Astrocyte (in vitro differentiated cells and primary cell): ENCODE measurements at regions not wholly inside any gene's neighbourhood (a gene's known extent, or its start where the extent isn't known, plus 50 kb on each side); places are given as distances from the start of the nearest gene placed in this dataset.
"Not testable (repeated sequence)": the region's sequence is repeated elsewhere in the genome, so short reads cannot be mapped to it uniquely, and the experiment has no call there.

Experiments
- DNase-seq: peaks from one replicate; pipeline ENCODE4 v3.0.0-alpha.2; 2010; ENCODE audit warnings: low read depth
- FAIRE-seq: peaks from 2 replicates; lab custom pipeline; 2011; peaks lifted over from hg19 to GRCh38; lab: Jason Lieb, UNC
- H2AFZ ChIP-seq: 2 replicates; pipeline ENCODE4 v1.6.0; 2012; ENCODE audit warnings: low read depth, low read length, inconsistent platforms
- H3K27ac ChIP-seq: 2 replicates; pipeline ENCODE4 v1.5.1; 2011; ENCODE audit warnings: low read depth, low read length, inconsistent platforms
- H3K27me3 ChIP-seq: 2 replicates; pipeline ENCODE4 v1.6.0; 2011; ENCODE audit warnings: low read length, inconsistent platforms; ENCODE audit not compliant: insufficient read depth
- H3K36me3 ChIP-seq: 2 replicates; pipeline ENCODE4 v1.5.1; 2011; ENCODE audit warnings: low read length, inconsistent platforms; ENCODE audit not compliant: insufficient read depth
- H3K4me1 ChIP-seq: 2 replicates; pipeline ENCODE4 v1.5.1; 2011; ENCODE audit warnings: low read length, inconsistent platforms; ENCODE audit not compliant: insufficient read depth
- H3K4me2 ChIP-seq: 2 replicates; pipeline ENCODE4 v1.6.0; 2012; ENCODE audit warnings: low read length, inconsistent platforms
- H3K4me3 ChIP-seq: 2 replicates; pipeline ENCODE4 v1.5.1; 2011; ENCODE audit warnings: low read depth, mild to moderate bottlenecking, low read length, inconsistent platforms; ENCODE audit not compliant: insufficient read depth
- H3K79me2 ChIP-seq: 2 replicates; pipeline ENCODE4 v1.6.0; 2012; ENCODE audit warnings: mild to moderate bottlenecking, low read length, inconsistent platforms; ENCODE audit not compliant: insufficient read depth
- H3K9ac ChIP-seq: 2 replicates; pipeline ENCODE4 v1.6.0; 2012; ENCODE audit warnings: mild to moderate bottlenecking, low read length, inconsistent platforms
- H3K9me3 ChIP-seq: 2 replicates; pipeline ENCODE4 v1.5.1; 2012; ENCODE audit warnings: low read depth, mild to moderate bottlenecking, low read length, inconsistent platforms; ENCODE audit not compliant: insufficient read depth
- H4K20me1 ChIP-seq: 2 replicates; pipeline ENCODE4 v1.6.0; 2012; ENCODE audit warnings: low read length, inconsistent platforms; ENCODE audit not compliant: insufficient read depth
- H3K27ac Mint-ChIP-seq: one replicate; pipeline ENCODE4 v1.8.0; 2021; ENCODE audit warnings: mild to moderate bottlenecking, mixed read lengths; ENCODE audit not compliant: unreplicated experiment
- H3K27me3 Mint-ChIP-seq: one replicate; pipeline ENCODE4 v1.8.0; 2021; ENCODE audit warnings: low read depth, mixed read lengths; ENCODE audit not compliant: unreplicated experiment
- H3K36me3 Mint-ChIP-seq: one replicate; pipeline ENCODE4 v1.8.0; 2021; ENCODE audit warnings: low read depth, mixed read lengths; ENCODE audit not compliant: unreplicated experiment
- H3K4me1 Mint-ChIP-seq: one replicate; pipeline ENCODE4 v1.8.0; 2021; ENCODE audit warnings: low read depth, mixed read lengths; ENCODE audit not compliant: unreplicated experiment
- H3K4me3 Mint-ChIP-seq: one replicate; pipeline ENCODE4 v1.8.0; 2021; ENCODE audit warnings: mild to moderate bottlenecking, moderate library complexity, mixed read lengths; ENCODE audit not compliant: unreplicated experiment
- H3K9me3 Mint-ChIP-seq: one replicate; pipeline ENCODE4 v1.8.0; 2021; ENCODE audit warnings: mild to moderate bottlenecking, mixed read lengths; ENCODE audit not compliant: unreplicated experiment
- CTCF ChIP-seq: IDR thresholded peaks from 2 replicates; pipeline ENCODE4 v1.5.1; 2011; ENCODE audit warnings: low read depth, mild to moderate bottlenecking, inconsistent platforms, low read length, moderate library complexity; ENCODE audit not compliant: insufficient read depth
- EZH2 ChIP-seq: IDR thresholded peaks from 2 replicates; pipeline ENCODE4 v1.6.1; 2012; ENCODE audit warnings: mild to moderate bottlenecking, low read length, inconsistent platforms; ENCODE audit not compliant: insufficient read depth

- H3K4me1 ChIP-seq, result no peaks in the 10 kb centered on the region
- H3K4me3 ChIP-seq, result no peak overlapping the region
- Mint-ChIP-seq H3K4me3 (no peak overlapping the region), H3K4me1 (peaks cover 15% of the 10 kb centered on the region), H3K9me3 (peaks cover 14% of the 10 kb centered on the region), H3K27me3 (peaks cover 55% of the 10 kb centered on the region), H3K27ac (no peak overlapping the region), H3K36me3 (no peaks in the 10 kb centered on the region)
- H2AFZ ChIP-seq, result no peak overlapping the region
- FAIRE-seq (no peak), DNase-seq (no peak)
- no peaks in the 10 kb centered on the region for H3K9me3 ChIP-seq
- no peaks in the 10 kb centered on the region for H3K36me3 ChIP-seq
- H4K20me1 ChIP-seq, result no peaks in the 10 kb centered on the region
- no peak overlapping the region for H3K4me2 ChIP-seq
- no peak overlapping the region for H3K9ac ChIP-seq
- H3K27me3 ChIP-seq, result no peaks in the 10 kb centered on the region
- TF ChIP-seq CTCF, result no peak
- TF ChIP-seq EZH2, result no peak
- no peaks in the 10 kb centered on the region for H3K79me2 ChIP-seq
- H3K27ac ChIP-seq, result no peak overlapping the region
Measured at GRCh38 chr1:55300975-55301374, 85.8 kb upstream of the USP24 start.

- H3K36me3 Mint-ChIP-seq, result no peaks in the 10 kb centered on the region
- Histone ChIP-seq H3K4me2 (no peak overlapping the region), H3K36me3 (no peaks in the 10 kb centered on the region), H3K9me3 (no peaks in the 10 kb centered on the region), H2AFZ (no peak overlapping the region), H3K4me3 (no peak overlapping the region), H3K79me2 (no peaks in the 10 kb centered on the region), H3K27me3 (no peaks in the 10 kb centered on the region), H3K4me1 (no peaks in the 10 kb centered on the region), H4K20me1 (no peaks in the 10 kb centered on the region), H3K27ac (no peak overlapping the region), H3K9ac (no peak overlapping the region)
- peaks cover 46% of the 10 kb centered on the region for H3K27me3 Mint-ChIP-seq
- TF ChIP-seq EZH2 (no peak), CTCF (no peak)
- no peak overlapping the region for H3K27ac Mint-ChIP-seq
- H3K4me3 Mint-ChIP-seq, result no peak overlapping the region
- peaks cover 6% of the 10 kb centered on the region for H3K4me1 Mint-ChIP-seq
- DNase-seq, result no peak
- FAIRE-seq, result no peak
- H3K9me3 Mint-ChIP-seq, result peaks cover 17% of the 10 kb centered on the region
Measured at GRCh38 chr1:55298167-55298894, 83.2 kb upstream of the USP24 start.

- H3K9me3 Mint-ChIP-seq, result peaks cover 16% of the 10 kb centered on the region
- H3K27me3 ChIP-seq, H2AFZ ChIP-seq, H3K4me1 ChIP-seq, DNase-seq, H3K4me2 ChIP-seq, H3K27ac Mint-ChIP-seq, H3K4me1 Mint-ChIP-seq, H3K27ac ChIP-seq, H3K4me3 ChIP-seq, H3K79me2 ChIP-seq, H3K36me3 Mint-ChIP-seq, H3K9ac ChIP-seq, FAIRE-seq, H4K20me1 ChIP-seq, H3K9me3 ChIP-seq, H3K4me3 Mint-ChIP-seq, H3K36me3 ChIP-seq: not testable (repeated sequence)
- peaks cover 35% of the 10 kb centered on the region for H3K27me3 Mint-ChIP-seq
Measured at GRCh38 chr1:55296247-55296646, 81.1 kb upstream of the USP24 start.
